Lung (tissue), 11 donors: ENCODE measurements at regions not wholly inside any gene's neighbourhood (a gene's known extent, or its start where the extent isn't known, plus 50 kb on each side); places are given as distances from the start of the nearest gene placed in this dataset.

ENCODE experiments used
- ATAC-seq: fragments of 200-7000 bp; cut with Tn5 transposase; one replicate; pipeline ENCODE4 v1.9.1; 2020; ENCODE audit warnings: moderate number of reproducible peaks; ENCODE audit not compliant: insufficient read depth, low FRiP score
- DNase-seq, 3 donors: peaks; one replicate each; pipeline ENCODE4 v3.0.0-alpha.2; 2013 to 2017
- H3K27ac ChIP-seq, 2 donors: one replicate each; pipeline ENCODE4 v1.5.1; 2013; ENCODE audit warnings: mild to moderate bottlenecking in 2 of 2, moderate library complexity in 2 of 2, control low read depth in 1 of 2, inconsistent platforms in 1 of 2, low read depth in 1 of 2, low read length in 1 of 2
- H3K27me3 ChIP-seq, 3 donors: one replicate each; pipeline ENCODE4 v1.5.1; 2013; ENCODE audit warnings: low read length in 2 of 3; ENCODE audit not compliant: control insufficient read depth in 3 of 3, insufficient read depth in 3 of 3
- H3K36me3 ChIP-seq, 4 donors: one replicate each; pipeline ENCODE4 v1.5.1; 2013; ENCODE audit warnings: low read length in 4 of 4, mild to moderate bottlenecking in 1 of 4, moderate library complexity in 1 of 4; ENCODE audit not compliant: control insufficient read depth in 4 of 4, insufficient read depth in 4 of 4
- H3K4me1 ChIP-seq, 5 donors: one replicate each; pipeline ENCODE4 v1.5.1; 2013; ENCODE audit warnings: low read length in 5 of 5, mild to moderate bottlenecking in 2 of 5, moderate library complexity in 1 of 5; ENCODE audit not compliant: control insufficient read depth in 5 of 5, insufficient read depth in 5 of 5
- H3K4me3 ChIP-seq: one replicate; pipeline ENCODE4 v1.5.1; 2013; ENCODE audit warnings: mild to moderate bottlenecking, control low read depth, moderate library complexity
- H3K9ac ChIP-seq, 2 donors: one replicate each; pipeline ENCODE4 v1.5.1; 2013; ENCODE audit warnings: low read length in 2 of 2, control low read depth in 1 of 2; ENCODE audit not compliant: insufficient read depth in 1 of 2
- H3K9me3 ChIP-seq, 4 donors: one replicate each; pipeline ENCODE4 v1.5.1; 2013; ENCODE audit warnings: low read length in 3 of 4, mild to moderate bottlenecking in 1 of 4, moderate library complexity in 1 of 4; ENCODE audit not compliant: control insufficient read depth in 4 of 4, insufficient read depth in 3 of 4
- CTCF ChIP-seq: IDR thresholded peaks from 2 replicates; pipeline ENCODE4 v1.5.1; 2012; ENCODE audit warnings: mild to moderate bottlenecking; ENCODE audit errors: control extremely low read depth, extremely low read depth
- WGBS, 2 donors: extraction: QIAGEN DNeasy Blood & Tissue Kit; methylation state at CpG; one replicate each; pipeline ENCODE4 v1.1.7; 2013; 5-methylcytosine and 5-hydroxymethylcytosine counted together
- donor health status: control.
- donor health status: control.
- donor health status: Bipolar disorder and iron deficiency.
- donor health status: healthy.
- donor health status: DM: yes; HTN: yes; CAD: no.

- TF ChIP-seq CTCF, result no peak
- ATAC-seq, result no peak
- Histone ChIP-seq H3K27me3 (peaks cover 0 to 16% (median 9%) of the 10 kb centered on the region in 3 donors), H3K27ac (no peak overlapping the region), H3K4me1 (peaks cover 0 to 11% (median 0%) of the 10 kb centered on the region in 5 donors), H3K4me3 (no peak overlapping the region), H3K36me3 (no peaks in the 10 kb centered on the region), H3K9me3 (no peaks in the 10 kb centered on the region), H3K9ac (no peak overlapping the region)
- no peak for DNase-seq
These were observed 58.8 kb upstream of the HNRNPA3 start for GRCh38 chr2:177153805-177154204.

GRCh38 chr2:177154809-177155208 is 57.8 kb upstream of the HNRNPA3 start:
- TF ChIP-seq CTCF, result no peak
- no peak overlapping the region for H3K27ac ChIP-seq
- H3K27me3 ChIP-seq, result peaks cover 0 to 10% (median 5%) of the 10 kb centered on the region in 3 donors
- H3K9me3 ChIP-seq, result no peaks in the 10 kb centered on the region
- H3K4me1 ChIP-seq, result peaks cover 0 to 8% (median 0%) of the 10 kb centered on the region in 5 donors
- DNase-seq (no peak), ATAC-seq (no peak)
- H3K9ac ChIP-seq, result no peak overlapping the region
- WGBS, 2 donors, result 96 to 97% methylated on average over 1 of the region's 1 CpG
- H3K4me3 ChIP-seq, result no peak overlapping the region
- no peaks in the 10 kb centered on the region for H3K36me3 ChIP-seq

- WGBS, 2 donors, result 95 to 100% methylated on average over 1 of the region's 1 CpG
- Histone ChIP-seq H3K27me3 (peaks cover 0 to 2% (median 0%) of the 10 kb centered on the region in 3 donors), H3K4me1 (peaks cover 0 to 8% (median 0%) of the 10 kb centered on the region in 5 donors), H3K9me3 (no peaks in the 10 kb centered on the region), H3K36me3 (no peaks in the 10 kb centered on the region), H3K4me3 (no peak overlapping the region), H3K9ac (no peak overlapping the region), H3K27ac (no peak overlapping the region)
- ATAC-seq (no peak), DNase-seq (no peak)
- TF ChIP-seq CTCF, result no peak
These were observed 57.0 kb upstream of the HNRNPA3 start for GRCh38 chr2:177155631-177156030.
